SK-N-SH treated with all-trans-retinoic acid at 6 μM for 48 hours (cell line): ENCODE measurements at regions not wholly inside any gene's neighbourhood (a gene's known extent, or its start where the extent isn't known, plus 50 kb on each side); places are given as distances from the start of the nearest gene placed in this dataset.

Experiments used
- ATAC-seq: fragments of 200-7000 bp; cut with Tn5 transposase; 3 replicates; pipeline ENCODE4 v1.9.1; 2020; ENCODE audit warnings: mild to moderate bottlenecking, moderate library complexity
- ARNTL ChIP-seq: fragments of 450-650 bp; formaldehyde crosslinking; IDR thresholded peaks from 2 replicates; pipeline ENCODE4 v1.5.0; 2020; ENCODE audit warnings: low read depth, mild to moderate bottlenecking, moderate library complexity, borderline replicate concordance
- BACH2 ChIP-seq: fragments of 250-450 bp; sonication (Bioruptor Pico); IDR thresholded peaks from 2 replicates; pipeline ENCODE4 v1.9.0; 2021; ENCODE audit warnings: mild to moderate bottlenecking, borderline replicate concordance
- ESRRG ChIP-seq: fragments of 250-450 bp; sonication (Bioruptor Pico); IDR thresholded peaks from 2 replicates; pipeline ENCODE4 v1.6.1; 2021; ENCODE audit warnings: mild to moderate bottlenecking
- ISL1 ChIP-seq: fragments of 250-450 bp; sonication (Bioruptor Pico); IDR thresholded peaks from 2 replicates; pipeline ENCODE4 v2.1.2; 2022; ENCODE audit warnings: mild to moderate bottlenecking, moderate library complexity
- OSR1 ChIP-seq: fragments of 250-450 bp; sonication (Bioruptor Pico); IDR thresholded peaks from 2 replicates; pipeline ENCODE4 v1.8.0; 2022; ENCODE audit warnings: moderate library complexity, mild to moderate bottlenecking, inconsistent platforms
- PATZ1 ChIP-seq: fragments of 250-450 bp; sonication (Bioruptor Pico); IDR thresholded peaks from 2 replicates; pipeline ENCODE4 v1.8.0; 2020; ENCODE audit warnings: mild to moderate bottlenecking, moderate library complexity, borderline replicate concordance
- SNAI2 ChIP-seq: fragments of 250-450 bp; sonication (Bioruptor Pico); IDR thresholded peaks from 2 replicates; pipeline ENCODE4 v1.5.0; 2020; ENCODE audit warnings: mild to moderate bottlenecking, moderate library complexity
- TCF4 ChIP-seq: fragments of 250-450 bp; sonication (Bioruptor Pico); IDR thresholded peaks from 2 replicates; pipeline ENCODE4 v1.8.0; 2021; ENCODE audit warnings: mild to moderate bottlenecking, moderate library complexity, borderline replicate concordance
- TOX ChIP-seq: fragments of 250-450 bp; sonication (Bioruptor Pico); IDR thresholded peaks from 2 replicates; pipeline ENCODE4 v1.8.0; 2021; ENCODE audit warnings: mild to moderate bottlenecking, moderate library complexity, borderline replicate concordance
- ZC3H10 ChIP-seq: fragments of 250-450 bp; sonication (Bioruptor Pico); IDR thresholded peaks from 2 replicates; pipeline ENCODE4 v1.5.1; 2021; ENCODE audit warnings: mild to moderate bottlenecking, moderate library complexity
- ZFP3 ChIP-seq: fragments of 250-450 bp; sonication (Bioruptor Pico); IDR thresholded peaks from 2 replicates; pipeline ENCODE4 v1.5.0; 2020; ENCODE audit warnings: mild to moderate bottlenecking, moderate library complexity
- ZFP30 ChIP-seq: fragments of 450-650 bp; formaldehyde crosslinking; IDR thresholded peaks from 2 replicates; pipeline ENCODE4 v1.5.0; 2022; ENCODE audit warnings: mild to moderate bottlenecking, moderate library complexity
- ZNF565 ChIP-seq: fragments of 450-650 bp; formaldehyde crosslinking; conservative IDR thresholded peaks from 2 replicates; pipeline ENCODE4 v1.5.0; 2020; ENCODE audit warnings: low read depth, mild to moderate bottlenecking, moderate library complexity
- ZNF70 ChIP-seq: fragments of 450-650 bp; formaldehyde crosslinking; IDR thresholded peaks from 2 replicates; pipeline ENCODE4 v1.5.0; 2020; ENCODE audit warnings: mild to moderate bottlenecking, moderate library complexity
- ZNF8 ChIP-seq: fragments of 450-650 bp; formaldehyde crosslinking; IDR thresholded peaks from 2 replicates; pipeline ENCODE4 v1.5.0; 2020; ENCODE audit warnings: mild to moderate bottlenecking, moderate library complexity
- TF ChIP-seq, protein P1 (sequence below): fragments of 250-450 bp; sonication (Bioruptor Pico); IDR thresholded peaks from 2 replicates; pipeline ENCODE4 v1.5.1; 2020; ENCODE audit warnings: low read depth, mild to moderate bottlenecking, moderate library complexity
- TF ChIP-seq, protein P2 (sequence below): fragments of 250-450 bp; sonication (Bioruptor Pico); IDR thresholded peaks from 2 replicates; pipeline ENCODE4 v1.5.1; 2021; ENCODE audit warnings: mild to moderate bottlenecking, moderate library complexity
- TF ChIP-seq, protein P3 (sequence below): fragments of 250-450 bp; sonication (Bioruptor Pico); IDR thresholded peaks from 2 replicates; pipeline ENCODE4 v1.5.0; 2020; ENCODE audit warnings: mild to moderate bottlenecking, moderate library complexity

GRCh38 chr1:200471739-200472138, 61.9 kb upstream of the ZNF281 start:
- no peak for TF ChIP-seq ZNF70 (CRISPR knock-in tag)
- no peak for TF ChIP-seq ZFP30
- TF ChIP-seq ZNF8 (CRISPR knock-in tag) = no peak
- TF ChIP-seq ARNTL = no peak
- TF ChIP-seq, protein P1, sequence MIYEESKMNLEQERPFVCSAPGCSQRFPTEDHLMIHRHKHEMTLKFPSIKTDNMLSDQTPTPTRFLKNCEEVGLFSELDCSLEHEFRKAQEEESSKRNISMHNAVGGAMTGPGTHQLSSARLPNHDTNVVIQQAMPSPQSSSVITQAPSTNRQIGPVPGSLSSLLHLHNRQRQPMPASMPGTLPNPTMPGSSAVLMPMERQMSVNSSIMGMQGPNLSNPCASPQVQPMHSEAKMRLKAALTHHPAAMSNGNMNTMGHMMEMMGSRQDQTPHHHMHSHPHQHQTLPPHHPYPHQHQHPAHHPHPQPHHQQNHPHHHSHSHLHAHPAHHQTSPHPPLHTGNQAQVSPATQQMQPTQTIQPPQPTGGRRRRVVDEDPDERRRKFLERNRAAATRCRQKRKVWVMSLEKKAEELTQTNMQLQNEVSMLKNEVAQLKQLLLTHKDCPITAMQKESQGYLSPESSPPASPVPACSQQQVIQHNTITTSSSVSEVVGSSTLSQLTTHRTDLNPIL = no peak
- TF ChIP-seq ESRRG (CRISPR knock-in tag) = no peak
- TF ChIP-seq BACH2 (CRISPR knock-in tag) = no peak
- no peak for ATAC-seq

DNA sequence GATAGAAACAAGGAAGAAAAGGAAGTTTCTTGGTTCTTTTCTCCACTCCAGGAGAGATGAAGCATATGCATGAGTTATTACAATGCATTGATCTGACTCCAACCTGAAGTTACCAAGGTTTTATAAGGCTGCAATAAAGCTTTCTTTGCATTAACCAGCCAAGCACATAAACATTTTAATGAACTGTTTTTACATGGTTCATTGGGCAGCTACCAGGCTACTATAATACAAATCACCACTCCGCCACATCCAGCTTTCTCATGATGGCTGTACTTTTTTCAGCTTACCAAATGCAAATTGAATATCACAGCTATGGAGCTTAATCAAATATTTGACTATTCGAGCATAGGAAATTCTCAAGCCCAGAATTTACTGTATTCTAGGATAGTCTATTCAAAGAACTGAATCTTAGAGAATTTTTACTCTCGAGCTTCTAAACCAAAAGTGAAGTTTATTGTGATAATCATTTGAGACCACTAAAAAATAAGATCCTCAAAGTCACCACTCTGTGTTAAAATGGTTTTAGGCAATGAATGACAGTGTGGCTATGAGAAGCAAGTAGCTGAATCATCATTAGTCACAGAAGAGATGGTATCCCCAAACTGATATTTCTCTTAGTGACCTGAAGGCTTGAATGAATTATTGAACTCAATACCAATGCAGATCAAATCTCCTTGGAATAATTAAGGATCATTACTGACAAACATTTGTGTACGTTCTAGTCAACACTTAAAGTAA, 58.6 kb upstream of the ZNF281 start:
- 0 out of 2 replicates have a peak, but pooled peaks have one; percentile 3 for TF ChIP-seq ZC3H10 (CRISPR knock-in tag)
- TF ChIP-seq ZFP3 (CRISPR knock-in tag) = no peak
- no peak for TF ChIP-seq ZNF70 (CRISPR knock-in tag)
- TF ChIP-seq, all 23 proteins: peak for 1
- ATAC-seq = no peak

- no peak for ATAC-seq
- TF ChIP-seq, protein P1 = no peak
- no peak for TF ChIP-seq BACH2 (CRISPR knock-in tag)
- TF ChIP-seq ARNTL = no peak
- TF ChIP-seq, protein P2, sequence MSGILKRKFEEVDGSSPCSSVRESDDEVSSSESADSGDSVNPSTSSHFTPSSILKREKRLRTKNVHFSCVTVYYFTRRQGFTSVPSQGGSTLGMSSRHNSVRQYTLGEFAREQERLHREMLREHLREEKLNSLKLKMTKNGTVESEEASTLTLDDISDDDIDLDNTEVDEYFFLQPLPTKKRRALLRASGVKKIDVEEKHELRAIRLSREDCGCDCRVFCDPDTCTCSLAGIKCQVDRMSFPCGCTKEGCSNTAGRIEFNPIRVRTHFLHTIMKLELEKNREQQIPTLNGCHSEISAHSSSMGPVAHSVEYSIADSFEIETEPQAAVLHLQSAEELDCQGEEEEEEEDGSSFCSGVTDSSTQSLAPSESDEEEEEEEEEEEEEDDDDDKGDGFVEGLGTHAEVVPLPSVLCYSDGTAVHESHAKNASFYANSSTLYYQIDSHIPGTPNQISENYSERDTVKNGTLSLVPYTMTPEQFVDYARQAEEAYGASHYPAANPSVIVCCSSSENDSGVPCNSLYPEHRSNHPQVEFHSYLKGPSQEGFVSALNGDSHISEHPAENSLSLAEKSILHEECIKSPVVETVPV = no peak
- no peak for TF ChIP-seq ISL1 (CRISPR knock-in tag)
- TF ChIP-seq, protein P3, sequence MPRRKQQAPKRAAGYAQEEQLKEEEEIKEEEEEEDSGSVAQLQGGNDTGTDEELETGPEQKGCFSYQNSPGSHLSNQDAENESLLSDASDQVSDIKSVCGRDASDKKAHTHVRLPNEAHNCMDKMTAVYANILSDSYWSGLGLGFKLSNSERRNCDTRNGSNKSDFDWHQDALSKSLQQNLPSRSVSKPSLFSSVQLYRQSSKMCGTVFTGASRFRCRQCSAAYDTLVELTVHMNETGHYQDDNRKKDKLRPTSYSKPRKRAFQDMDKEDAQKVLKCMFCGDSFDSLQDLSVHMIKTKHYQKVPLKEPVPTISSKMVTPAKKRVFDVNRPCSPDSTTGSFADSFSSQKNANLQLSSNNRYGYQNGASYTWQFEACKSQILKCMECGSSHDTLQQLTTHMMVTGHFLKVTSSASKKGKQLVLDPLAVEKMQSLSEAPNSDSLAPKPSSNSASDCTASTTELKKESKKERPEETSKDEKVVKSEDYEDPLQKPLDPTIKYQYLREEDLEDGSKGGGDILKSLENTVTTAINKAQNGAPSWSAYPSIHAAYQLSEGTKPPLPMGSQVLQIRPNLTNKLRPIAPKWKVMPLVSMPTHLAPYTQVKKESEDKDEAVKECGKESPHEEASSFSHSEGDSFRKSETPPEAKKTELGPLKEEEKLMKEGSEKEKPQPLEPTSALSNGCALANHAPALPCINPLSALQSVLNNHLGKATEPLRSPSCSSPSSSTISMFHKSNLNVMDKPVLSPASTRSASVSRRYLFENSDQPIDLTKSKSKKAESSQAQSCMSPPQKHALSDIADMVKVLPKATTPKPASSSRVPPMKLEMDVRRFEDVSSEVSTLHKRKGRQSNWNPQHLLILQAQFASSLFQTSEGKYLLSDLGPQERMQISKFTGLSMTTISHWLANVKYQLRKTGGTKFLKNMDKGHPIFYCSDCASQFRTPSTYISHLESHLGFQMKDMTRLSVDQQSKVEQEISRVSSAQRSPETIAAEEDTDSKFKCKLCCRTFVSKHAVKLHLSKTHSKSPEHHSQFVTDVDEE (CRISPR knock-in tag) = no peak
- no peak for TF ChIP-seq ZC3H10 (CRISPR knock-in tag)
- TF ChIP-seq TCF4 (CRISPR knock-in tag) = no peak
- TF ChIP-seq ZFP30 = no peak
- no peak for TF ChIP-seq OSR1
- no peak for TF ChIP-seq ZFP3 (CRISPR knock-in tag)
- no peak for TF ChIP-seq ZNF565
- TF ChIP-seq SNAI2 (CRISPR knock-in tag) = no peak
- TF ChIP-seq TOX (CRISPR knock-in tag) = no peak
- no peak for TF ChIP-seq ESRRG (CRISPR knock-in tag)
- TF ChIP-seq PATZ1 (CRISPR knock-in tag) = no peak
Measured at GRCh38 chr1:200464784-200465400, 55.1 kb upstream of the ZNF281 start.
